B cell (primary cell): ENCODE measurements at regions not wholly inside any gene's neighbourhood (a gene's known extent, or its start where the extent isn't known, plus 50 kb on each side); places are given as distances from the start of the nearest gene placed in this dataset.

Experiments
- ATAC-seq: fragments of 200-7000 bp; cut with Tn5 transposase; one replicate; pipeline ENCODE4 v1.10.0; 2021; ENCODE audit warnings: low read depth, mild to moderate bottlenecking, moderate number of reproducible peaks, moderate library complexity
- CTCF ChIA-PET: fragments of 350-600 bp; sonication (Branson Sonifier 250); formaldehyde crosslinking; loops from one replicate; lab custom pipeline; 2021; ENCODE audit warnings: antibody characterized with exemption, inconsistent platforms; lab: Charles Lee
- POLR2A ChIA-PET: fragments of 350-600 bp; sonication (Branson Sonifier 250); formaldehyde crosslinking; loops from one replicate; lab custom pipeline; 2021; ENCODE audit warnings: antibody characterized with exemption; lab: Charles Lee
- DNase-seq: peaks from one replicate; pipeline ENCODE4 v3.0.0; 2013
- H2AFZ ChIP-seq: 2 replicates; pipeline ENCODE4 v1.6.1; 2012; ENCODE audit warnings: mild to moderate bottlenecking, low read depth, low read length; ENCODE audit not compliant: insufficient read depth, poor library complexity, severe bottlenecking
- H3K27ac ChIP-seq, 2 donors: 1 replicate in 1 of 2; 2 replicates in 1 of 2; pipeline ENCODE4 v1.5.1; 2012 to 2013; ENCODE audit warnings: low read length in 2 of 2, mild to moderate bottlenecking in 2 of 2, moderate library complexity in 1 of 2
- H3K27me3 ChIP-seq, 4 experiments: fragments of 200-600 bp in 1 of 4; sonication (generic) in 1 of 4; replicated peaks in 1 of 4; 1 replicate in 2 of 4; 2 replicates in 2 of 4; pipeline versions ENCODE4 v1.6.1 to v1.7.0; 2013 to 2016; ENCODE audit warnings: low read length in 3 of 4, mild to moderate bottlenecking in 2 of 4, mixed read lengths in 1 of 4, moderate library complexity in 1 of 4; ENCODE audit not compliant: insufficient read depth in 4 of 4, control insufficient read depth in 3 of 4; ENCODE audit errors: control extremely low read depth in 1 of 4
- H3K36me3 ChIP-seq, 2 experiments: replicated peaks in 1 of 2; 1 replicate in 1 of 2; 2 replicates in 1 of 2; pipeline versions ENCODE4 v1.6.1 to v1.7.1; 2013; ENCODE audit warnings: low read length in 1 of 2; ENCODE audit not compliant: insufficient read depth in 2 of 2, control insufficient read depth in 1 of 2; ENCODE audit errors: control extremely low read depth in 1 of 2, extremely low read depth in 1 of 2
- H3K4me1 ChIP-seq, 2 donors: fragments of 200-600 bp in 1 of 2; sonication (generic) in 1 of 2; 1 replicate in 1 of 2; 2 replicates in 1 of 2; pipeline versions ENCODE4 v1.5.1 to v1.6.1; 2013 to 2017; ENCODE audit warnings: low read length in 2 of 2; ENCODE audit not compliant: control insufficient read depth in 2 of 2, insufficient read depth in 2 of 2
- H3K4me2 ChIP-seq: replicated peaks from 2 replicates; pipeline ENCODE3; 2012; ENCODE audit warnings: mild to moderate bottlenecking, low read depth, low read length; ENCODE audit not compliant: poor library complexity, severe bottlenecking
- H3K4me3 ChIP-seq, 5 experiments: fragments of 200-600 bp in 1 of 5; sonication (generic) in 1 of 5; 1 replicate in 3 of 5; 2 replicates in 2 of 5; pipeline versions ENCODE4 v1.5.1 to v1.7.0; 2011 to 2016; ENCODE audit warnings: low read length in 4 of 5, mild to moderate bottlenecking in 4 of 5, low read depth in 2 of 5, control low read depth in 1 of 5, moderate library complexity in 1 of 5; ENCODE audit not compliant: insufficient read depth in 1 of 5; ENCODE audit errors: control extremely low read depth in 1 of 5, extremely low read depth in 1 of 5
- H3K79me2 ChIP-seq: fragments of 200-600 bp; sonication (generic); one replicate; pipeline ENCODE4 v1.6.0; 2016; ENCODE audit warnings: low read length; ENCODE audit not compliant: control insufficient read depth, insufficient read depth
- H3K9ac ChIP-seq: fragments of 200-600 bp; sonication (generic); 2 replicates; pipeline ENCODE4 v1.6.1; 2017; ENCODE audit warnings: mild to moderate bottlenecking, low read length, moderate library complexity
- H3K9me3 ChIP-seq, 3 donors: one replicate each; pipeline versions ENCODE4 v1.6.1 to v1.7.1; 2013; ENCODE audit warnings: low read length in 2 of 3; ENCODE audit not compliant: control insufficient read depth in 2 of 3, insufficient read depth in 1 of 3; ENCODE audit errors: control extremely low read depth in 1 of 3
- H4K20me1 ChIP-seq: 2 replicates; pipeline ENCODE4 v1.6.0; 2012; ENCODE audit warnings: mild to moderate bottlenecking, low read length; ENCODE audit not compliant: insufficient read depth, control insufficient read depth, poor library complexity, severe bottlenecking
- H3K27ac Mint-ChIP-seq: one replicate; pipeline ENCODE4 v1.8.0; 2021; ENCODE audit warnings: mixed read lengths
- H3K27me3 Mint-ChIP-seq: one replicate; pipeline ENCODE4 v1.8.0; 2021; ENCODE audit warnings: mixed read lengths
- H3K4me1 Mint-ChIP-seq: one replicate; pipeline ENCODE4 v1.8.0; 2021; ENCODE audit warnings: mixed read lengths
- H3K4me3 Mint-ChIP-seq: one replicate; pipeline ENCODE4 v1.8.0; 2021; ENCODE audit warnings: mixed read lengths
- H3K9me3 Mint-ChIP-seq: one replicate; pipeline ENCODE4 v1.8.0; 2022; ENCODE audit warnings: mixed read lengths; ENCODE audit not compliant: insufficient read depth
- EZH2 ChIP-seq: IDR thresholded peaks from 2 replicates; pipeline ENCODE4 v1.6.1; 2012; ENCODE audit warnings: borderline replicate concordance, low read depth, mild to moderate bottlenecking, moderate library complexity, low read length; ENCODE audit not compliant: insufficient read depth, poor library complexity, severe bottlenecking
- WGBS: methylation state at CpG from one replicate; pipeline ENCODE4 v1.1.5; 2013; ENCODE audit warnings: missing lambda C conversion rate; ENCODE audit not compliant: insufficient coverage; 5-methylcytosine and 5-hydroxymethylcytosine counted together
- intact Hi-C: fragments of 100-400 bp; cut with micrococcal nuclease; formaldehyde crosslinking; loops from one replicate; pipeline ENCODE4 v1.10.0; 2022
- TF ChIP-seq, protein P1 (sequence below): fragments of 200-600 bp; IDR thresholded peaks from one replicate; pipeline ENCODE4 v1.8.0; 2022; ENCODE audit warnings: antibody characterized with exemption, mild to moderate bottlenecking

DNA sequence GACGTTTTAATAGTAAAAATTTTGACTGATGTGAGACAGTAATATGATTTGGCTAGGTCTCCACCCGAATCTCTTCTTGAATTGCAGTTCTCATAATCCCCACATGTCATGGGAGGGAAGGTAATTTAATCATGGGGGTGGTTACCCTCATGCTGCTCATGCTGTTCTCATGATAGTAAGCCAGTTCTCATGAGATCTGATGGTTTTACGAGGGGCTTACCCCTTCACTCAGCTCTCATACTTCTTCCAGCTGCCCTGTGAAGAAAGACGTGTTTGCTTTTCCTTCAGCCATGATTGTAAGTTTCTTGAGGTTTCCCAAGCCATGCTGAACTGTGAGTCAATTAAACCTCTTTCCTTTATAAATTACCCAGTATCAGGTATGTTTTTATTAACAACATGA, 327.0 kb upstream of the CDH7 start:
- H3K27ac Mint-ChIP-seq = no peak overlapping the region
- Histone ChIP-seq H3K36me3 (no peaks in the 10 kb centered on the region), H3K4me2 (no peak overlapping the region), H3K9me3 (peaks cover 0 to 6% (median 1%) of the 10 kb centered on the region in 3 donors), H3K4me1 (no peaks in the 10 kb centered on the region), H3K79me2 (no peaks in the 10 kb centered on the region), H3K4me3 (no peak overlapping the region), H3K27me3 (no peaks in the 10 kb centered on the region), H4K20me1 (no peaks in the 10 kb centered on the region), H3K9ac (no peak overlapping the region), H2AFZ (no peak overlapping the region), H3K27ac (no peak overlapping the region)
- intact Hi-C loops = no loop called here
- no peak for ATAC-seq
- POLR2A ChIA-PET = no interaction called here
- TF ChIP-seq, protein P1, sequence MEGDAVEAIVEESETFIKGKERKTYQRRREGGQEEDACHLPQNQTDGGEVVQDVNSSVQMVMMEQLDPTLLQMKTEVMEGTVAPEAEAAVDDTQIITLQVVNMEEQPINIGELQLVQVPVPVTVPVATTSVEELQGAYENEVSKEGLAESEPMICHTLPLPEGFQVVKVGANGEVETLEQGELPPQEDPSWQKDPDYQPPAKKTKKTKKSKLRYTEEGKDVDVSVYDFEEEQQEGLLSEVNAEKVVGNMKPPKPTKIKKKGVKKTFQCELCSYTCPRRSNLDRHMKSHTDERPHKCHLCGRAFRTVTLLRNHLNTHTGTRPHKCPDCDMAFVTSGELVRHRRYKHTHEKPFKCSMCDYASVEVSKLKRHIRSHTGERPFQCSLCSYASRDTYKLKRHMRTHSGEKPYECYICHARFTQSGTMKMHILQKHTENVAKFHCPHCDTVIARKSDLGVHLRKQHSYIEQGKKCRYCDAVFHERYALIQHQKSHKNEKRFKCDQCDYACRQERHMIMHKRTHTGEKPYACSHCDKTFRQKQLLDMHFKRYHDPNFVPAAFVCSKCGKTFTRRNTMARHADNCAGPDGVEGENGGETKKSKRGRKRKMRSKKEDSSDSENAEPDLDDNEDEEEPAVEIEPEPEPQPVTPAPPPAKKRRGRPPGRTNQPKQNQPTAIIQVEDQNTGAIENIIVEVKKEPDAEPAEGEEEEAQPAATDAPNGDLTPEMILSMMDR = no peak
- no peak for TF ChIP-seq EZH2
- no peaks in the 10 kb centered on the region for H3K4me1 Mint-ChIP-seq
- DNase-seq = no peak
- H3K27me3 Mint-ChIP-seq = no peaks in the 10 kb centered on the region
- H3K9me3 Mint-ChIP-seq = peaks cover 2% of the 10 kb centered on the region
- WGBS = 100% methylated on average over 1 of the region's 4 CpGs
- CTCF ChIA-PET = no interaction called here
- no peak overlapping the region for H3K4me3 Mint-ChIP-seq

DNA sequence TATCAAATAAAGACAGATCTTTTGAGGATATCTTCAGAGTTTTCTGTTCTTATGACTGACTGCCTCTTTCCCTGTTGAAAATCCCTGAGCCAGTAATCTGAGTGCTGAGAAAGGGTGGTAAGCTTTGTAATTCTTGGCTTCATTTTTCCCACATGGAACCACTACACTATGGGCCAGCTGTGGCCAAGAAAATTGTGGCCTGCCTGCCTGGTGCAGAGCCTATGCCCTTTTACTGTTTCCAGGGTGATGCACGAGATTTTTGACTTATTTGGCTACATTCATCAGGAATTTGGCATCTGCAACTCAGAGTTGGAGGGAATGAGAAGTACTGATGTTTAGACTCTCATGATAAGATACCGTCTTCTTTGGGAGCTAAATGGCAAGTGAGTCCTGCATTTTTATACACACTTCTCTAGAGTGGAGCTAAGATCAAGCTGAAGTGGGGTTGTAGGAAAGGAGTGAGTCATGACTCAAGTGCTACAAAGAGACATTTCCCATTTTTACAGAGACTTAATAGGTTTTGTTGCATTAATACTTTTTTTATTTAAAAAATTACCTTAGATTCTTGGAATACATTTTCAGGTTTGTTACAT, 328.2 kb upstream of the CDH7 start:
- no peaks in the 10 kb centered on the region for H3K27me3 ChIP-seq
- ATAC-seq (no peak), DNase-seq (no peak)
- no peak overlapping the region for H3K27ac ChIP-seq
- no peaks in the 10 kb centered on the region for H3K79me2 ChIP-seq
- no peaks in the 10 kb centered on the region for H4K20me1 ChIP-seq
- H3K9me3 ChIP-seq = peaks cover 0 to 1% (median 0%) of the 10 kb centered on the region in 3 donors
- no peak overlapping the region for H3K27ac Mint-ChIP-seq
- no peak overlapping the region for H2AFZ ChIP-seq
- H3K4me1 Mint-ChIP-seq = no peaks in the 10 kb centered on the region
- TF ChIP-seq, protein P1 = no peak
- no peak for TF ChIP-seq EZH2
- CTCF ChIA-PET = no interaction called here
- no peak overlapping the region for H3K4me3 ChIP-seq
- H3K4me3 Mint-ChIP-seq = no peak overlapping the region
- H3K27me3 Mint-ChIP-seq = no peaks in the 10 kb centered on the region
- H3K36me3 ChIP-seq = no peaks in the 10 kb centered on the region
- no peak overlapping the region for H3K9ac ChIP-seq
- no peak overlapping the region for H3K4me2 ChIP-seq
- H3K4me1 ChIP-seq = no peaks in the 10 kb centered on the region
- peaks cover 2% of the 10 kb centered on the region for H3K9me3 Mint-ChIP-seq
- POLR2A ChIA-PET = no interaction called here
- intact Hi-C loops = no loop called here
- 60% methylated on average over 1 of the region's 2 CpGs for WGBS
